GM19023 (cell line): ENCODE measurements at regions not wholly inside any gene's neighbourhood (a gene's known extent, or its start where the extent isn't known, plus 50 kb on each side); places are given as distances from the start of the nearest gene placed in this dataset.

Experiments
- ATAC-seq: cut with Tn5 transposase; IDR thresholded peaks from one replicate; pipeline ENCODE4 v1.9.1; 2021; ENCODE audit warnings: mild to moderate bottlenecking, moderate library complexity; ENCODE audit not compliant: unreplicated experiment

DNA sequence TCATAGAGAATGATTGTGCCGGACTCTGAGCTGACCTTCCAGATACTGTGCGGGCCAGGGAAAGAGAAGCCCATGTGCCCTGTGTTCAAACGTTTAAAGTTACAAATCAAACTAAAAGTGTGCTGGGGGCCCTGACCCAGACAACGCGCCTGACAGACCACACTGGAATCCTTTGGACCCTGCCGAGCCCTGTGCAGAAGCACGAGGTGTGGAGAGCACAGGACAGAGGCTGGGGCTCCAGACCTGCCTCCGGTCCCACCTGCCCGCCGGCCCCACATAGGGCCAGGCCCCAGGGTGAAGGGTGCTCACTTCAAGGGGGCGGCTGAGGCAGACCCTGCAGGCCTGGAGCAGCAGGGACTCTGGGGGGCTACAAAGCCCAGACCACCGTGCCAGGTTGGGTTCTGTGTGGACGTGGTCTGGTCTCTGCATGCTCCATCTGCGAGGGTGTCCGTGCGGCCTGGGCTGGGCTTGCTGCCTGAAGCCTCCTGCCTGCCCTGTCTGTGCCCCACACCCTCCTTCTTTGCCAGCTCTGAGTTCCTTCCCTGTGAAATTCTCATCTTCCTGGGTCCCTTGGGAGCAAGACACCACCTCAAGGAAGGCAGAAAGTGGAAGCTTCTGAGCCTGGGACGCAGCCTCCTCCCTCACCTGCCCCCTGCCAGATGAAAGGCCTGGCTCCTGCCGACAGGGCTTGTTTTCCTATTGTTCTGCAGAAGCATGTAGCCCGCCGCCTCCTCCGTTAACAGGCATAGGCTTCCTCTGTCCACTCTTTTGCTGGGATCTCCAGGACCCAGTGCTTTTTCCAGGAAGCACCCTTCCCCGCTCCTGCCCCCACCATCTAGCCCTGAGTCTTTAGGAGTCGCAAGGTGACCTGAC, 186.2 kb downstream of the ERMARD start:
- ATAC-seq, result no peak

DNA sequence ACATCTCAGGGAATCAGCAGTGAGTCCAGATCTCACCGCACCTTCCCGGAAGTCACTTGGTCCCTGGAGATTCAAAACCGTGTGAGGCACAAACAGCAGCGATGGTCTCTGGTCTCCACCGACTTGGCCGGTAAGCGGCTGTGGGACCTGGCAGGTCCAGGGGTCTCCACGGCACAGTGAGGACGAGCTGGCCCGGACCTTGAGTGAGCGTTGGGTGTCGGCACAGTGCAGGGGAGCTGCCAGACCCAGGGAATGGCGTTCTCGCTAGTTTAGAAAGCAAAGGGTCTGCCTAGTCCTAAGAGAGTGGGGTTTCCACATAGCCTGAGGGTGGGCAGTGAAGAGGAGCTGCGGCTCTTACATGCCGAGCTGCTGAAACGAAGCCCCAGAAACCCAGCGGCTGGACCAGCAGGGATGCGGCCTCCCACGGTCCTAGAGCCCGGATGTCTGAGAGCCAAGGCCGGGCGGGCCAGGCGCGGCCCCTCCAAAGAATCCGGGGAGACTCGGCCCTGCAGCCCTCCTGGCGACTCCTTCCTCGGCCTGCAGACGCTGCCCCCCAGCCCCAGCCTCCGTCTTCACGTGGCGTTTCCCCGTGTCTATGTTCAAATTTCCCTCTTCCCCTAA, 185.0 kb downstream of the ERMARD start:
- no peak for ATAC-seq

DNA sequence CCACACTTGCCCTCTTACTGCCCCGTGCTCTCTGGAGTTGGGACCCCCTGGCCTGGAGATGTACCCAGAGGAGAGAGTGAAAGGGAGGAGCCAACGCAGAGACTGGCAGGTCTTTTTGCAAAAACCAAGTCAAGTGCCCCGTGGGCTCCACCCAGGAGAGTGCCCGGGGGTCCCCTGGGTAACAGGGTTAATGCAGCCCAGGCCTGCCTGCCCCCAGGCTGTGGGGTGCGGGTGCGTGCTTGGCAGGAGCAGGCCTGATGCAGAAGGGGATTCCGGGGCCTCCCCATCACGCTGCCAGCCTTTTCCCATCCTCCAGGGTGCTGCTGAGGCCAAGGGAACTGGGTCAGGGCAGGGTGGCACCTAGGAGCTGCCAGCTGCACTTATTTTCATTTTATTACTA, 184.4 kb downstream of the ERMARD start:
- ATAC-seq, result no peak

DNA sequence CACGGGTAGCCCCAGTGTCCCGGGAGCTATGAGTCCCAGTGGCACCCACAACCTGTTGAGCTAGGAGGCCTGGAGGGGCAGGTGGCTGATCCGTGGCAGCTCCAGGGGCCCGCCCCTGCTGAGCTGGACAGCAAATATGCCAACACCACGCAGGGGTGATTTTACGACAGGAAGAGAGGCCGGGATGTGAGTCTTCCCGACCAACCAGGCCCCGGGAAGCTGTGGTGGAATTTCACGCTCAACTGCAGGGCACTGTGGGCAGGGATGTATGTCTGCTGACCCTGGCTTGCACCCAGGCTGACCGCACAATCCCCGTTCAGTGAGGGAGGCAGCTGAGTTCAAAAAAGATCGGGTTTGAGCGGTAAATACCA, 183.9 kb downstream of the ERMARD start:
- ATAC-seq, result no peak

DNA sequence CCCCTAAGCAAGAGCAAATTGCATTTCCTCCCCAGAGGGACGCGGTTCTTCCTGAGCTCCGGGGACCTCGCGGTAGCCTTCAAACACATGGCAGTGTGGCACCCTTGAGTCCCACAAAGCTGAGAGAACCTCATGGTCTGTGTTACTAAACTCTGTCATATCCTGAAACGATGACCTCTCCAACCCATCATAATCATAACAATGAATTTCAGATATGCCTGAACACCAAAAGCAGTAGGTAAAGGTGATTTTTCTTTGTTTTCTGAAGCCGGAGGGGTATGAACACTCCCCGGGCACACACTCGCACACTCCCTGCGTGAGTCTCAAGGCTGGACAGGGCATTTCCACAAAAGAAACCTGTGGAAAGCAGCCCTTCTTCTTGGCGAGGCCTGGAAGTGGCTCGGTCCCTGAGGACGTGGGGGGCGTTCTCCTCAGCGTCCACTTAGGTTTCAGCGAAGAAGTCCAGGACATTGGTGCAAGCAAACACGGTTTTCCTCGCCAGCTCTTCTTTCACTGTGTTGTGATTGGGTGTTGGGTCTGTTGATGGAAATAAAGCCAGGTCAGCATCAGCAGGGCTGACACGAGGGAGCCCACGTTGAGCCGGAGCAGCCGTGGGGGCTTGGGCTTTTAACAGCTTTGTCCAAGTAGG, 183.4 kb downstream of the ERMARD start:
- ATAC-seq, result no peak

DNA sequence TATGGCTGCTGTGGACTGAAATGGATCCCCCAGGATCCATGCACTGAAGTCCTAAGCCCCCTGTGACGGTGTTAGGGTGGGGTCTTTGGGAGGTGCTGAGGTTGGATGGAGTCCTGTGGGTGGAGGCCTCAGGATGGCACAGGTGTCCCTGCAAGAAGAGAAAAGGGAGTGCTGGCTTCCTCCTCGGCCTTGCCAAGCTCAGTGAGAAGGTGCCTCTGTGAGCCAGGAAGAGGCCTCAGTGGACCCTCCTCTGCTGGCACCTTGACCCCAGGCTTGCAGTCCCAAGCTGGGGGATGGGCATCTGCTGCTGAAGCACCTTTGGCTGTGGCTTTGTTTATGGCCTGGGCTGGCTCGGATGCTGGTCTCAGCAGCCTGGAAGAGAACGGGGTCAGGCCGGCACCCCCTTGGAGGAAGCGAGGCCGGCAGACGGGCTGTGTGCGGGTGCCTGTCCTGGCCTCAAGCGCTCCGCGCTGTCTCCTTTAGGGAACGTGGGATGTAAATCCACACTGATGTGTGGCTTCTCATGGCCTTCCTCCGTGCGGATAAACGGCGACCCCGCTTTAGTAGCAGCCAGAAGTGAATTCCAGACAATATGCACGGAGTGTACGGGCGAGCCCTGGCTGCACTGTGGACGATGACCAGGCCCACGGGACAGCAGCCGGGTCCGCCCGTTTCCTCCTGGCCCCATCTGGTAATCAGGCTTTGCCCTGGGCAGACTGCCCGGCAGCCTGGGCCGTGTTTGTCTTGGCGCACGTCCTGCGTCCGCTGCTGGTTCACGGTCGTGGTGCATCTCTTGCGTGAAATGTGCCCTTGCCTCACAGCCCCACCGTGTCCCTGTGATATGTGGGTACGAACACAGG, 182.6 kb downstream of the ERMARD start:
- ATAC-seq, result no peak

DNA sequence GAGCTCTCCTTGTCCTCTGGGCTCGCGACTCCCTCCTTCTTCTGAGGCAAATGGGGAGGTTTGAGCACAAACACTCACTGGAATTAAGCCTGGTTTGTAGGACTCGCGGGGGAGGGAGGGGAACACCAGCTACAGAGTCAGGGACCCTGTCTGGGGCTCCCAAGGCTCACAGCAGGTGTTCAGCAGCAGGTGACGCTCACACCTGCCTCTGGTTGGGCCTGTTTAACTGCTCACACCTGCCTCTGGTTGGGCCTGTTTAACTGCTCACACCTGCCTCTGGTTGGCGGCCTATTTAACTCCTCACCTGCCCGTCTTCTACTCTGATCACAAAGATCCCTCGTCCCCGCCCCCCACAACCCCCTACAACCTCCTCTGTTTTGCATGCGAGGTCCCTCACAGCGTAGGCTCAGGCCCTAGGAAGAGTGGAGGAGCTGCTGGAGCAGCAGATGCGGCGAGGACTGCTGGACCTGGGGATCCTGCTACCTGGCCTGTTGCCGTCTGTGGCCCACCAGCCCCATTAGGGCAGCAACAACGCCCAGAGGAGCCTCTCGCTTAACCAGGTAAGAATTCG, 181.9 kb downstream of the ERMARD start:
- ATAC-seq, result no peak

DNA sequence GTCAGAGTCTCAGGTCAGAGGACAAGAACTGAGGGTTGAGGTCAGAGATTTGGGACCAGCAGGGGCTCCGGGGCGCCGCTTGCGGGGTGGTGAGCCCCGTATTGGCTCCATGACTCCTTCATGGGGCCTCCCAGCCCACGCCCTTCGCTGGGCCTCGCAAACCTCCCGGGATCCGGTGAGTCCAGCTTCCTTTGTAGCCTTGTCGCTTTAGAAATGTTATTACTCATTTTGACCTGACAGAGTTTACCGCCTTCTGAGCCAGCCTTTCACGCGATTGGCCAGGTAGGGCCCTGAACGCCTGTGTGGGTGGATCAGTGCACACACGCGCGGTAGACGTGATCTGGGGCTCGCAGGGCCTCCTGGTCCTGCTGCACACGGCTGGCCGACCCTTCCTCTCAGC, 181.1 kb downstream of the ERMARD start:
- ATAC-seq, result no peak

DNA sequence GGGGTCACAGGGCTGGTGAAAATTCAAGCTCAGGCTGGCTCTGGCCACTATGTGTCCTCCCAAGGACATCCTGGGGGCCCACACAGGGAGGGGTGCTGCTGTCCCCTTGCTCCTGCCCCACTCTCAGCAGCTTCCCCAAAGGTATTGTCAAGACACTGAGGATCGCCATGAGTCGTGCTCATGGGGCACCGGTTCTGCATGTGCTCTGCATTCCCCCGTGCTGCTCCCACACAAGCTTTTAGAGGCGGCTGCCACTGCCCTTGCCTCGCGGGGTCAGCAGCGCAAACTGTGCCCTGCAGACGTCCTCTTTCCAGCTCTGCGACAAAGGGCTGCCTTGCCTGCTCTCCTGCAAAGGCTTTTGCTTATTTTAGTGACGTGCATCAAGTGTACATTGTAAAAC, 179.8 kb downstream of the ERMARD start:
- ATAC-seq, result no peak

DNA sequence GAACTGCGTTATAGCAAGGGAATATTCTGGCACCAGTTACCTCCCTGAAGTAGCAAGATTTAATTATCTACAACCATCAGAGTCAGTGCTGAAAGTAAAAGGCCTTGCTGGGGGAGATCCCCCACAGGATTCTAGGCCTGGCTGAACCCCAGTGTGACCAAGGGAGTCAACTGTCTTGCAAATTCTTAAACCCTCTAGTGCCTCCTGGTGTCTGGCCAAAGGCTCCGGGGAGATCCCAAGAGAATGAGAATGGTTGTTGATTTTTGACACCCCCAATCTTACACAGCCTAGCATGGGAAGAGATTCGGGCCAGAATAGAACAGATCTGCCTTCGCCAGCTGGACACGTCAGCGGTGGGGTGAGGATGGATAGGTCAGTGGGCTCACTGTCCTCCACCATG, 179.4 kb downstream of the ERMARD start:
- no peak for ATAC-seq

DNA sequence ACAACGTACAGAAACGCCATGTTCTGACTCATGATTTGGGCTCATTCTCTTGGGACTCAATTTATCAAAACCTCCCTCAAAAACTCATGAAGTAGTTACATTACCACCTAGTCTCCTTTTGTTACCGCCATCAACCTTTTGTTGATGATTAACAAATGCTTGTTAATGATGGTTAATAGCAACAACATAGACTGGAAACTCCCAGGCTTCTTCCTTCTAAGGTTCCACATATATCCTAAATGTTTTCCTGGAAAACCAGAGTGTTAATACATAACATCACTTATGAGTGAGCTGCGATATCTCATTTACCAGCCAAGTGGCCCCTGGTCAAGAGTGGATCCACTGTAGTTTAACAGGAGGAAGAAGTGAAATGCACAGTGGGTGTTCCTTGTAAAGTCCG, 176.3 kb downstream of the ERMARD start:
- no peak for ATAC-seq

DNA sequence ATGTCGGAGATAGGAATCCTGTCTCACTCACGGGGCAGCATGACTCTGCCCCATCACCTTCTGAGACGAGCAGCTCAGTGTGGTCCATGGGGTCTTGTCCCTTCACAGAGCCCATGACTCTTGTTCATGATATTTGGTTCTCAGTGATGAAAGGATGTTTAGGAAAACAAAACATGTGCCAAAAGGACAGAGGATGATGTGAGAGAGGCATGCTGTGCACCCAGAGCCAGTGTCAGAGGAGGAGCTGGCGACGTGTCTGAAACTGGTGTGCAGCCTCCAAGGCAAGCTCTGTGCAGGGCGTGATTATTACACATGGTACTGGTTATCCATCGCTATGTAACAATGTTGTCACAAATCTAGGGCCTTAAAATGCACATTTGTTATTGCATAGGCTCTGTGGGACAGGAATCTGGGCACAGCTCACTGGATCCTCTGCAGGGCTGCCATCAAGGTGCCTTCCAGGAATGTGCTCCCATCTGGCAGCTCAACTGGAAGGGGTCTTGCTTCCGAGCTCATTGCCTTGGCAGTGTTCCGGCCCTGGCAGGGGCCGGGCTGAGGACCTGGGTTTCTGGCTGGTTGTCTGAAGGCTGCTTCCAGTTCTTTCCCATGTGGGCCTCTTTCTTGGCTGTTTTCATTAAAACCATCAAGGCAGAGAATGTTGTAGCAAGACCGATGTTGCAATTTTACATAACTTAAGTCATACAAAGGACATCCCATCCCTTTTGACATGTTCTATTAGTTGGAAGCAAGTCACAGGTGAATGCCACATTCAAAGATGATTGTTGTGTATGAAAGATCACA, 175.4 kb downstream of the ERMARD start:
- ATAC-seq, result no peak

DNA sequence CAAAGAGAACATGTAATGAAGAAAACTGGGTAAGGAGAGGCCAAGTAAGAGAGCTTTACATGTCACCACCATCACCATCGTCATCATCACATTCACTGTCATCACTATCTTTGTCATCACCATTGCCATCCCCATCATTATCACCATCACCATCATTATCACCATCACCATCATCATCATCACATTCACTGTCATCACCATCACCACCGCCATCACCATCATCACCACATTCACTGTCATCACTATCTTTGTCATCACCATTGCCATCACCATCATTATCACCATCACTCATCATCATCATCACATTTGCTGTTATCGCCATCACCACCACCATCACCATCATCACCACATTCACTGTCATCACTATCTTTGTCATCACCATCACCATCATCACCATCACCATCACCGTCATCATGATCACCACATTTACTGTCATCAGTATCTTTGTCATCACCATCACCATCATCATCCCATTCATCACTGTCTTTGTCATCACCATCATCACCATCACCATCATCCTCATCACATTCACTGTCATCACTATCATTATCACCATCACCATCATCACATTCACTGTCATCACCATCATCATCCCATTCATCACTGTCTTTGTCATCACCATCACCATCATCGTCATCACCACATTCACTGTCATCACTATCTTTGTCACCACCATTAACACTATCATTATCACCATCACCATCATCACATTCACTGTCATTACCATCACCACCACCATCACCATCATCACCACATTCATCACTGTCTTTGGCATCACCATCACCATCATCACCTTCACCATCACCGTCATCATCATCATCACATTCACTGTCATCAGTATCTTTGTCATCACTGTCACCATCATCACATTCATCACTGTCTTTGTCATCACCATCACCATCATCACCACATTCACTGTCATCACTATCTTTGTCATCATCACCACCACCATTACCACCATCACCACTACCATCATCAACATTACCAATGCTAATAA, 172.3 kb downstream of the ERMARD start:
- ATAC-seq, result no peak

DNA sequence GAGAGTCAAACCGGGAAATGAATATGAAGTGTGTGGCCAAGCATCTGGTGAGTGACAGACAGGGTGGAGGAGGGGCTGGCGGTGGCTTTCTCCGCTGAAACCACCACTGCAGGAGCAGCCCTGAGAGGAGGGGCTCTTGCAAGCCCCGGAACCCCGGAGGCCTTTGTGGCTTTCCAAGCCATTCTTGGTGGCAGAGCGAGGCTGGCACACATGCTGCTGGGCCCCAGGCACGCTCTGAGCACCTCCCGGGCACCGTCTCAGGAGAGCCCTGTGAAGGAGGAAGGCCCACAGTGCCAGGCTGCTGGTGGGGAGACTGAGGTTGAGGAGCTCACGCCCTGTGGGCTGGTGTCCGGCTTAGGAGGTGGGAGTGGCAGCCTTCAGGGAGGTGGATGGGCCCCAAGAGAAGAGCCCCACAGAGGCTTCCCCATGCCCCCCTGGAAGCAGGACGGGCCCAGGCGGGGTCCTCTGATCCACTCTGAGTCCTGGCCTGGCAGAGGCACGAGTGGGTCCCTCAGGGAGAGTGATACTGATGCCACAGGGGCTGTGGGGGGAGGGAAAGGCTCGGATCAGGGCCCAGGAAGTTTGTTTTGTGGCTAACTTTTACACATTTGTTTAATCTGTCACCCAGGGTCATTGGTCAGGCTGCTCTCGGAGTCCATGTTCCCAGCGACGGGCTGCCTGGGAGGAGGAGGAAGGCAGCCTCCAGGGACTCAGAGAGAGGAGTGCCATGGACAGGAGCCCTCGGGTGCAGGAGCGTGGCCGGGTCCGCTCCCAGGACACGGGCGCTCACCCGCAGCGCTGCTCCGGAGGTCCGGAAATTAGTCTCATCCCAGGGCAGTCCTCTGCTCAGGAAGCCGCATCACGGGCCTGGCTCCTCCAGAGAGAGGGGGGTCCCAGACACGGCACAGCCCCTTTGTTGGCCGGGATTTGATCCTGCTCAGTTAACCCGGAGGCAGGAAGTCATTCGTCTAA, 170.7 kb downstream of the ERMARD start:
- ATAC-seq, result no peak

DNA sequence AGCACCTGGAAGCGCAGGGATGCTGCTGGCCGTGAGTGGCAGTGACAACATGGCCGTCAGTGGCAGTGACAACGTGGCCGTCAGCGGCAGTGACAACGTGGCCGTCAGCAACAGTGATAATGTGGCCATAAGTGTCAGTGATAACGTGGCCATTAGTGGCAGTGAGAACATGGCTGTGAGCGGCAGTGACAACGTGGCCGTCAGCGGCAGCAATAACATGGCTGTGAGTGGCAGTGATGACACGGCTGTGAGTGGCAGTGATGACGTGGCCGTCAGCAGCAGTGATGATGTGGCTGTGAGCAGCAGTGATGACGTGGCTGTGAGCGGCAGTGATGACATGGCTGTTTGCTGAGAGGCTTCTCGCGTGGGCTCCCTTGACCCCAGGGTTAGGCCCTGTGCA, 169.8 kb downstream of the ERMARD start:
- no peak for ATAC-seq

DNA sequence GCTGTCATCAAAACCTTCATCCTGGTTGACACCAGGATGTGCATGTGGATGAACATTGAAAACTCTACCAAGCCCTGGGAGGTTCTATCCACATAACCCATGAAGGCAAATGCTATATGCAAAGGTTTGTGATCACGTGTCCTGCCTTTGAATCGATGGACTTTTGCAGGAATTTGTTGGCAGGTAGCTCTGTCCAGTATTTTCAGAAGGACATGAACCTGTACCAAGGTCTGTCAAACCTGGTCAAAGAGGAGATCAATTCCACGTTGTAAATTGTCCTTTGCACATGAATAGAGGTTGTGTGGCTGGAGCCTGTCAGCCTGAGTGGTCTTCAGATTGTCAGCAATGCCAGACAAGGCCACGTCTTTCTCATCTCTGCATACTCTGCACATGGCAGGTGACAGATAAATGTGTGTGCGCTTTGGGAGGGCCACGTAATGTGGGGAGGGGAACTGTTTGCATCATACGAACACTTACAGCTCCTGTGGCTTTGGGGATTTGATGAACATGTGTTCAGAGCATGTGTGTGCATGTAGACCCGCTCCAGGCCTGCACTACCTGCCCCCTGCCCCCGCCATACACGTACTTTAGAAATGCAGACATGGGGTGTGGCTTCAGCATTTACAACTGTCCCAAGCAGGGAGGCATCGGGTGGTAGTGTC, 169.1 kb downstream of the ERMARD start:
- no peak for ATAC-seq

DNA sequence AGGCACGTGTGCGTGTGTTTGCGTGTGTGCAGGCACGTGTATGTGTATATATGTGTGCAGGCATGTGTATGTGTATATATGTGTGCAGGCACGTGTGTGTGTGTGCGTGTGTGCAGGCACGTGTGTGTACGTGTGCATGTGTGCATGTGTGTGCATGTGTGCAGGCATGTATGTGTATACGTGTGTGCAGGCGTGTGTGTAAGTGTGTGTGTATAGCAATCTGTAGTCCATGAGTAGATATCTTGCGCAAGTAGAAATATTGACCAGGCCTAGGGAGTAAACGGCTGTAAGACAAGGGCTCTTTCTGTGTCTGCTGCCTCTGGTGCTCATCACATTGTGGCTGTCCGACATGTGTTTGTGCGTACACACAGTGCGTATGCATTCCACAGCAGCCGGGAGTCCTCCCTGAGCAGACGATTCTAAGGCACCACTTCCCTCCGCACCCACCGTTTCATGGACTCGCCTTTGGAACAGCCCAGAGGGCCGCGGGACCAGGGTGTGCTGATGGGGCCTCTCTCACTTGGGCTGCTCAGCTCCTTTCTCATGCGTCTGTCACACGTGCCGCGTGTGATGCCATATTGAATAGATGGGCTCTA, 167.6 kb downstream of the ERMARD start:
- no peak for ATAC-seq
